Ishikawa (cell line): ENCODE measurements at regions not wholly inside any gene's neighbourhood (a gene's known extent, or its start where the extent isn't known, plus 50 kb on each side); places are given as distances from the start of the nearest gene placed in this dataset.

Source experiments
- EGR1 ChIP-seq: IDR thresholded peaks from 2 replicates; pipeline ENCODE4 v1.6.1; 2012
- REST ChIP-seq: IDR thresholded peaks from 2 replicates; pipeline ENCODE4 v1.6.1; 2012; ENCODE audit warnings: low read depth, mild to moderate bottlenecking
- YY1 ChIP-seq: IDR thresholded peaks from 2 replicates; pipeline ENCODE4 v1.6.1; 2012; ENCODE audit warnings: low read depth

- no peak for TF ChIP-seq REST
- TF ChIP-seq EGR1, result no peak
- no peak for TF ChIP-seq YY1
Observed at GRCh38 chr20:50257860-50258259, 67.2 kb downstream of the CEBPB start.
